Choroid plexus epithelial cell (primary cell): ENCODE measurements at regions not wholly inside any gene's neighbourhood (a gene's known extent, or its start where the extent isn't known, plus 50 kb on each side); places are given as distances from the start of the nearest gene placed in this dataset.

ENCODE experiments used
- DNase-seq: peaks from one replicate; pipeline ENCODE4 v3.0.0-alpha.2; 2010; ENCODE audit warnings: low read depth
- H3K4me3 ChIP-seq: 2 replicates; pipeline ENCODE4 v1.5.1; 2011; ENCODE audit warnings: low read depth, mild to moderate bottlenecking, control low read depth, low read length, moderate library complexity
- TF ChIP-seq, protein P1 (sequence below): conservative IDR thresholded peaks from 2 replicates; pipeline ENCODE4 v1.5.1; 2011; ENCODE audit warnings: low read depth, mild to moderate bottlenecking, control low read depth, inconsistent platforms, low read length, moderate library complexity

DNA sequence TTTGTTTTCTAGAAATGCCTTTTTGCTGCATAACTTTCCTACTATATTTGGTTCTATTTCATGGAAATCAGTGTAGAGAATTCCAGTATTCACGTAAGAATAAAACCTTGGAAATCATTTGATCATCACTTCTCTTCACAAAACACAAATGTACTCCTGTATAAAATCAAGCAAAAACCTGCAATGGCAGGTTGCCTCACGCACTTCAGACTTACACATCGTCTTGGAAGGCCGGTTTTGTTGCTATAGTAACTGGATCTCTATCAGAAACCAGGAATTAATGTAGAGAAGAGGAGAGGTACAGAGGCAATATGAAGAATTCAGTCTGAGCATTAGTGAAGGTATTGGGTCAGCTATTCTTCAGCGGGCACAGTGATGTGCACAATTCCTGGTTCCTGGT, 370.7 kb upstream of the CYRIA start:
- TF ChIP-seq, protein P1, sequence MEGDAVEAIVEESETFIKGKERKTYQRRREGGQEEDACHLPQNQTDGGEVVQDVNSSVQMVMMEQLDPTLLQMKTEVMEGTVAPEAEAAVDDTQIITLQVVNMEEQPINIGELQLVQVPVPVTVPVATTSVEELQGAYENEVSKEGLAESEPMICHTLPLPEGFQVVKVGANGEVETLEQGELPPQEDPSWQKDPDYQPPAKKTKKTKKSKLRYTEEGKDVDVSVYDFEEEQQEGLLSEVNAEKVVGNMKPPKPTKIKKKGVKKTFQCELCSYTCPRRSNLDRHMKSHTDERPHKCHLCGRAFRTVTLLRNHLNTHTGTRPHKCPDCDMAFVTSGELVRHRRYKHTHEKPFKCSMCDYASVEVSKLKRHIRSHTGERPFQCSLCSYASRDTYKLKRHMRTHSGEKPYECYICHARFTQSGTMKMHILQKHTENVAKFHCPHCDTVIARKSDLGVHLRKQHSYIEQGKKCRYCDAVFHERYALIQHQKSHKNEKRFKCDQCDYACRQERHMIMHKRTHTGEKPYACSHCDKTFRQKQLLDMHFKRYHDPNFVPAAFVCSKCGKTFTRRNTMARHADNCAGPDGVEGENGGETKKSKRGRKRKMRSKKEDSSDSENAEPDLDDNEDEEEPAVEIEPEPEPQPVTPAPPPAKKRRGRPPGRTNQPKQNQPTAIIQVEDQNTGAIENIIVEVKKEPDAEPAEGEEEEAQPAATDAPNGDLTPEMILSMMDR: no peak
- DNase-seq: no peak
- H3K4me3 ChIP-seq: no peak overlapping the region

DNA sequence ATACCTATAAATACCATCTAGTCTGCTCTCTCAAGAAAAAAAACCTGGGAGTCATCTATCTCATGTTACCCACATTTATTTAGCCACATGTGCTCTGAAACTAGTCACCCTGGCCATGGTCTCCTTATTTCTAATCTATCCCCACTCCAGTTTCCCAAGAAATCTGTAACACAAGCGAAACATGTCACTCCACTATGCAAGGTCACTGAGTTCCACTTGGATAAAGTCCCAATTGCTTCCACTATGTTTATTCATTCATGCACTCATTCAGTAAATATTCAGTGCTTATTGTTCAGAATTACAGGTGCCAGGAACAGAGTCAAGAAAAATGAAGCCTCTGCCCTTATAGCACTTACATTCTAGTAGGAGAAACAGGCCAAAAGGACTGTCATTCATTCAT, 369.4 kb upstream of the CYRIA start:
- peak; percentile 18 for DNase-seq
- no peak overlapping the region for H3K4me3 ChIP-seq
- TF ChIP-seq, protein P1: no peak

DNA sequence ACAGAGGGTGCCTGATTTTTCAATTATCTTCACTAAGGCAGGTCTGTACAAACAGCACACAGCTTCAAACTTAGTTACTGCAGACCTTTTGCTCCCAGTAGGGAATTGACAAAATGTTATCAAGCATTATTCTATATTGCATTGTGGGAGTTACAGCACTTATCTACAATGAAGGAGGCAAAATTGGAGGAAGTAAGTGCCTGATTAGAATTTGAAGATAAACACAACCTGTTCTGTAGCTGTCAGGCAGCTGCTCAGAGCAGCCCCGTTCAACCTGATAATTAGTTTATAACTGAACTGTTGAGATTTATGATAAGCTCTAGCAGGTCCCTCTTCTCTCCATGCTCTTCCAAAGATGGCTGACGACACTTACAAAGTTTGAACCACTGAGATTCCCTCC, 364.4 kb upstream of the CYRIA start:
- TF ChIP-seq, protein P1: no peak
- H3K4me3 ChIP-seq: no peak overlapping the region
- DNase-seq: no peak

DNA sequence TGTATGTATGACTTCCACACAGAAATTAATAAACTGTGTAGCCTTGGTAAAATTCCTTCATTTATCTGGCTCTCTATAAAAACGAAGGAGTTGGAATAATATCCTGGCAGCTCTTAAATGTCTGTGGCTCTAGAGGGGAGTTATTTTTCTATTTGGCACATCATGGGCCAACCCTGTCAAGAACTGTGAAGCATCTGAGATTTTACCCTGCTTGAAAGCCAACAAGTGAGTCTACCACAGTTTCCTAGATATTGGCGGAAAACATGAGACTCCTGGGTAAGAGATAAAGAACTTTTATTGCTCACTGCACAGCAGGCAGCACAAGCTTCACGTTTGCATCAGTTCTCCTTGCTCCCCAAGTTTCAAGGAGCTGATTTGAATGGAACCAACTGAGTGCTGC, 346.7 kb upstream of the CYRIA start:
- H3K4me3 ChIP-seq: no peak overlapping the region
- DNase-seq: no peak
- TF ChIP-seq, protein P1: no peak

DNA sequence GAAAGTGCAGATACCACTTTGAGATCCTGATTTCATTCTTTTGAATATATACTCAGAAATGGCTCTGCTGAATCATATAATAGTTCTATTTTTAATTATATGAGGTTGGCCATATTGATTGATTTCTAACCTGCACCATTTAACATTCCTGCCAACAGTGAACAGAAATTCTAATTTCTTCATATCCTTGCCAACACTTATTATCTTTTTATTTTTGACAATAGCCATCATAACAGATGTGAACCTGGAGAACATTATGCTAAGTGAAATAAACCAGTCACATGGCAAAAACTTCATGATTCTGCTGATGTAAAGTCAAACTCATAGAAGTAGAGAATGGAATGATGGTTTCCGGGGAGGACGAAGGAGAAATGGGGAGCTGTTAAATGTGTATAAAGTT, 344.5 kb upstream of the CYRIA start:
- TF ChIP-seq, protein P1: no peak
- DNase-seq: no peak
- H3K4me3 ChIP-seq: no peak overlapping the region

DNA sequence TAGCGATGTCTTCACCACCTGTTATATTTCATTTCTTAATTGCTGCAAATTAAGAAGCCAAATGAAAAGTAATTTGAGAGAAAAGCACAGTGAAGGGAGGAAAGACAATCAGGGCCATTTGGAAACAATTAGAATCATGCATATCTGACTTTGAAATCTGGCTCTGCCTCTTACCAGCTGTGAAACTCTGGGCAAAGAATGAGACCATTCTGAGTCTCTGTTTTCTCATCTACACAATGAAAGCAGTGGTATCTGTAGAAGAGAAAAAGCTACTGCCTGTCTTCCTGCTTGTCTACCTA, 334.5 kb upstream of the CYRIA start:
- TF ChIP-seq, protein P1: no peak
- no peak overlapping the region for H3K4me3 ChIP-seq
- no peak for DNase-seq

DNA sequence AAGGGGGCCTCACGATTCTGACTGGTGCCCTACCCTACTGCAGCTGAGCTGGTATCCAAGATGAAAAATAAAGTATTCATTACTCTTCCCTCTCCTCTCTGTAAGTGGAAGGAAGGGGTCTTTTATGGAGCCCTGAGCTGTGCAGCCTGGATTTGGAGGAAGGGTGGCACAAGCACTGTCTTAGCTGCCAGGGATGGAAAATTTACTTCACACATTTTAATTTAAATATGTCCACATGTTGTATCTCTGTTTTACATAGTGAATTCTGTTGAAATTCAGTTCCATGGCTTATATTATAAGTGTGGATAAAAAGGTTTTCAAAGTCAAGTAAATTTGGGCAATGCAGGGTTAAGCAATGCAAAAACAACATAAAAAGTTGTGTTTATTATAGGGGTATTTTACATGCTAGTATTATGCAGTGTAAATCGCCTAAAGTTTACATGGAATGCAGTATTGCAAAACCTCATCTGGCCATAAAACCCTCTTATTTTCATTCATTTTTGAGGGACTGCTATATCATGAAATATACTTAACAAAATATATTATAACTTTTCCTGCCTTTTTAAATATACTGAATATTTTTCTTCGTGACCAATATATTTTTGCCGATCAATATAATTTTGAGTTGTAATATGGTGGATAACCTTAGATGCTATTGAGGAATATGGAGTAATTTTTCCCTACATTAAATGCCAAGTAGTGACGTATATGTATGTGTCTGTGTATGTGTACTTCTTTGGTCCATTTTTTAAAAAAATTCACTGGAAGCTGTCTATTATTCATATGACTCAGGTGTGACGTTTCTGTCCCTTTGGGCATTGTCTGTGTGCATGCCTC, 333.9 kb upstream of the CYRIA start:
- no peak overlapping the region for H3K4me3 ChIP-seq
- DNase-seq: no peak
- TF ChIP-seq, protein P1: no peak
